Neural cell (in vitro differentiated cells): ENCODE measurements at regions not wholly inside any gene's neighbourhood (a gene's known extent, or its start where the extent isn't known, plus 50 kb on each side); places are given as distances from the start of the nearest gene placed in this dataset.

ENCODE experiments used
- H2AFZ ChIP-seq: fragments of 200-600, 300-800 bp; sonication (generic), shearing (Covaris generic); 2 replicates; pipeline ENCODE4 v1.6.0; 2014; ENCODE audit warnings: low read depth, mild to moderate bottlenecking, antibody characterized with exemption, low read length, moderate library complexity
- H3F3A ChIP-seq: fragments of 200-600 bp; shearing (Covaris generic); 2 replicates; pipeline ENCODE4 v1.6.1; 2016; ENCODE audit warnings: mild to moderate bottlenecking, moderate library complexity, mixed read lengths, antibody characterized with exemption, low read length; ENCODE audit not compliant: insufficient read depth, poor library complexity, severe bottlenecking
- H3K27ac ChIP-seq: fragments of 200-600, 300-800 bp; sonication (generic), shearing (Covaris generic); 2 replicates; pipeline ENCODE4 v1.5.1; 2014; ENCODE audit warnings: mild to moderate bottlenecking, low read length, moderate library complexity
- H3K27me3 ChIP-seq: fragments of 300-800, 200-600 bp; sonication (generic), shearing (Covaris generic); 2 replicates; pipeline ENCODE4 v1.6.0; 2014; ENCODE audit warnings: mild to moderate bottlenecking, low read depth, low read length, moderate library complexity; ENCODE audit not compliant: insufficient read depth
- H3K36me3 ChIP-seq: fragments of 300-800, 200-600 bp; sonication (generic), shearing (Covaris generic); 2 replicates; pipeline ENCODE4 v1.5.1; 2014; ENCODE audit warnings: mild to moderate bottlenecking, antibody characterized with exemption, low read length, moderate library complexity; ENCODE audit not compliant: insufficient read depth
- H3K4me2 ChIP-seq: fragments of 300-800, 200-600 bp; sonication (generic), shearing (Covaris generic); 2 replicates; pipeline ENCODE4 v1.6.0; 2014; ENCODE audit warnings: mild to moderate bottlenecking, low read length
- H3K4me3 ChIP-seq: fragments of 300-800, 200-600 bp; sonication (generic), shearing (Covaris generic); 2 replicates; pipeline ENCODE4 v1.5.1; 2014; ENCODE audit warnings: mild to moderate bottlenecking, low read length, moderate library complexity
- H3K79me2 ChIP-seq: fragments of 200-600 bp; shearing (Covaris generic); replicated peaks from 2 replicates; pipeline ENCODE4 v1.6.0; 2014; ENCODE audit warnings: mild to moderate bottlenecking, low read length, moderate library complexity; ENCODE audit not compliant: insufficient read depth
- H3K9ac ChIP-seq: fragments of 300-800, 200-600 bp; sonication (generic), shearing (Covaris generic); 2 replicates; pipeline ENCODE4 v1.6.1; 2016; ENCODE audit warnings: mild to moderate bottlenecking, low read length, mixed read lengths
- H3K9me2 ChIP-seq: fragments of 200-600 bp; shearing (Covaris generic); 2 replicates; pipeline ENCODE4 v1.6.1; 2016; ENCODE audit warnings: mild to moderate bottlenecking, low read length, mixed read lengths; ENCODE audit not compliant: insufficient read depth
- H3K9me3 ChIP-seq: fragments of 200-600, 300-800 bp; sonication (generic), shearing (Covaris generic); 2 replicates; pipeline ENCODE4 v1.6.1; 2016; ENCODE audit warnings: mild to moderate bottlenecking, mixed run types, low read length, moderate library complexity, mixed read lengths
- H4K20me1 ChIP-seq: fragments of 200-600 bp; shearing (Covaris generic); 2 replicates; pipeline ENCODE4 v1.6.1; 2016; ENCODE audit warnings: mild to moderate bottlenecking, mixed run types; ENCODE audit not compliant: insufficient read depth
- CTCF ChIP-seq: fragments of 450-650 bp; IDR thresholded peaks from 2 replicates; pipeline ENCODE4 v1.5.1; 2014; ENCODE audit warnings: antibody characterized with exemption, mild to moderate bottlenecking, moderate library complexity; ENCODE audit not compliant: poor library complexity, severe bottlenecking
- EP300 ChIP-seq: fragments of 450-650 bp; conservative IDR thresholded peaks from 2 replicates; pipeline ENCODE4 v1.6.1; 2014; ENCODE audit warnings: antibody characterized with exemption, mild to moderate bottlenecking, moderate library complexity; ENCODE audit not compliant: poor library complexity, severe bottlenecking
- EZH2 ChIP-seq: fragments of 200-600, 300-800 bp; shearing (Covaris generic), sonication (generic); IDR thresholded peaks from 2 replicates; pipeline ENCODE4 v1.6.1; 2014; ENCODE audit warnings: antibody characterized with exemption, low read length, borderline replicate concordance, mild to moderate bottlenecking; ENCODE audit not compliant: insufficient read depth, poor library complexity, severe bottlenecking
- MXI1 ChIP-seq: fragments of 450-650 bp; conservative IDR thresholded peaks from 2 replicates; pipeline ENCODE4 v1.6.1; 2014; ENCODE audit warnings: antibody characterized with exemption, mild to moderate bottlenecking; ENCODE audit not compliant: poor library complexity, severe bottlenecking
- POLR2AphosphoS5 ChIP-seq: IDR thresholded peaks from 2 replicates; pipeline ENCODE4 v1.6.1; 2012
- RAD21 ChIP-seq: fragments of 450-650 bp; conservative IDR thresholded peaks from 2 replicates; pipeline ENCODE4 v1.6.1; 2014; ENCODE audit warnings: antibody characterized with exemption, mild to moderate bottlenecking, moderate library complexity
- REST ChIP-seq: IDR thresholded peaks from 2 replicates; pipeline ENCODE4 v1.6.1; 2012; ENCODE audit warnings: borderline replicate concordance
- SMC3 ChIP-seq: fragments of 450-650 bp; conservative IDR thresholded peaks from 2 replicates; pipeline ENCODE4 v1.6.1; 2014; ENCODE audit warnings: antibody characterized with exemption, mild to moderate bottlenecking, moderate library complexity; ENCODE audit not compliant: poor library complexity
- TAF1 ChIP-seq: IDR thresholded peaks from 2 replicates; pipeline ENCODE4 v1.6.1; 2012; ENCODE audit warnings: low read depth

- Histone ChIP-seq H3K4me2 (no peak overlapping the region), H3K4me3 (no peak overlapping the region), H3K9ac (no peak overlapping the region), H4K20me1 (no peaks in the 10 kb centered on the region), H3K27me3 (no peaks in the 10 kb centered on the region), H2AFZ (no peak overlapping the region), H3K36me3 (no peaks in the 10 kb centered on the region), H3F3A (no peaks in the 10 kb centered on the region), H3K79me2 (no peaks in the 10 kb centered on the region), H3K9me3 (no peaks in the 10 kb centered on the region), H3K27ac (no peak overlapping the region), H3K9me2 (no peaks in the 10 kb centered on the region)
- no peak for TF ChIP-seq RAD21
Measured at GRCh38 chr21:27043377-27043776, 76.5 kb upstream of the ADAMTS5 start.

GRCh38 chr21:27040738-27041469 lies 74.0 kb upstream of the ADAMTS5 start:
- Histone ChIP-seq H3K4me3 (no peak overlapping the region), H3F3A (no peaks in the 10 kb centered on the region), H3K9me3 (no peaks in the 10 kb centered on the region), H2AFZ (no peak overlapping the region), H4K20me1 (no peaks in the 10 kb centered on the region), H3K27ac (no peak overlapping the region), H3K9me2 (no peaks in the 10 kb centered on the region), H3K79me2 (no peaks in the 10 kb centered on the region), H3K9ac (no peak overlapping the region), H3K36me3 (no peaks in the 10 kb centered on the region), H3K4me2 (no peak overlapping the region), H3K27me3 (no peaks in the 10 kb centered on the region)
- TF ChIP-seq TAF1 (no peak), SMC3 (no peak), POLR2AphosphoS5 (no peak), CTCF (no peak), RAD21 (no peak), EP300 (no peak), MXI1 (no peak), REST (no peak), EZH2 (no peak)
